Glomerular visceral epithelial cell (primary cell): ENCODE measurements at regions not wholly inside any gene's neighbourhood (a gene's known extent, or its start where the extent isn't known, plus 50 kb on each side); places are given as distances from the start of the nearest gene placed in this dataset.
"Not testable (repeated sequence)": the region's sequence is repeated elsewhere in the genome, so short reads cannot be mapped to it uniquely, and the experiment has no call there.

Source experiments
- DNase-seq: peaks from one replicate; pipeline ENCODE4 v3.0.0-alpha.2; 2016; ENCODE audit errors: extremely low spot score

DNA sequence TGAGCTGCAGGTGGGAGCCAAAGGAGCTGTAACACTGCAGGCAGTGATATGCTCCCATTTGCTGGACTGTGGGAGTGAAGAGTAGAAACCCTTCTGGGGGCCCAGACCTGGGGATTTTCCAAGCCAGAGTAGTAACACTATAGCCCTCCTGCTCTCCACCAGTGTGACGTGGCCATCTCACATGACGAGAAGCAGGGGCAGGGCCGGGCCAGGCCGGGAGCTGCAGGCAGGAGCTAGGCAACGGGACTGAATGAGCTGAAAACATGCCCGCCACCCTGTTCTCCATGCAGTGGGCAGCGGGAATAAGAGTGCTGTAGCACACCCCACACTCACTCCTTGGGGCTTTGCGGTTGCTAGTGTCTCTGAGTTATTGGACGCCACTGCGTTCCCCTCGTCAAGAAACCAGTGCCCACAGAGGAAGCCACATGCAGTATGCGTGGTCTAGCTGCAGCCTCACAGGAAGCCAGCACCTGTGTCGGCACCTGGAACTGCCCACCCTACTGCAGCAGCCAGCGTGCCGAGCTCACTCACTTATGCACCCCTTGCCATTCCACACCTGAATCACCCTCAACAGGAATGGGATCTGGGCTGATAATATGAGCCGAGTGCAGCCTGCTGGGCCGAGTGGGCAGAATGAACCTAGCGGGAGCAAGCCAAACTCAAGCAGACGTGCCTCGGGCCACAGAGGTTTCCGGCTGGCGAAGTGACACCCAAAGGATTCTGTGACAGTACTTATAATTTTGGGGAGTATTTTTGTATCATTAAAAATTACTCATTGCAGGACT is 1389.6 kb downstream of the KCNT2 start:
- DNase-seq: no peak

GRCh38 chr1:195202241-195202640 is 1406.0 kb downstream of the KCNT2 start:
- DNase-seq: no peak

DNA sequence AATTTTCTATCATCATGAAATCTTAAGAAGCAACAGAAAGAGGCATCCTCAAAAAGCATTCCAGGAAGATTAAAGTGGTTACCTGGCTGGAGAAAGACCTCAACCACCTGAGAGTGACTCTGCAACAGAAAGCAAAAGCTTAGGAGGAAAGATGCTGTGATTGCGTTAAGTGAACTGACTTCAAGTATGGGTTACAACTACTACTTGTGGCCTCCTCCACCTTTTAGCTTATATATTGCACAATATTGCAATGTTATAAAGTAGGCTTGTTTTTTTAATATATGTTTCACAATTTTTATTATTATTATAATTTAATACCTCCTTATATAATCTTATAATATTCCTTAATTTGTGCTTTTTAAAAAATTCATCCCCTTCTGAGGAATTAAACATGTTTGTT is 1407.5 kb downstream of the KCNT2 start:
- DNase-seq: no peak

DNA sequence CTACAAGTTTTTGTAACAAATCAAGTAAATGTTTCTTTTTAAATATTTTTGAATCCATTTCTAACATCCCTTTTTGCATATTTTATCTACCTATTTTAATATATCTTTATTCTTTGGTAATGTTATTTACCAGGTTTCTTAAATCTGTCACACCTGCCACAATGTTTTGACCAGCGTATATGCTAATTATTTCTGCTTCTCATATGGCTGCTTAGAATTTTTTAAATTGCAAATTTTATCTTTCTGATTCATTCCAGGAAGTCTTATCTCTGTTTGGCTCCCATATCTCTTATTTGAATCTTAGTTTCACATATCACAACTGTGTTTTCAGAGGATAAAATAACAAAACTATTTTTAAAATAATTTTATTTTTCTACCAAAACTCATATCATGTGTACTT is 1411.1 kb downstream of the KCNT2 start:
- no peak for DNase-seq

DNA sequence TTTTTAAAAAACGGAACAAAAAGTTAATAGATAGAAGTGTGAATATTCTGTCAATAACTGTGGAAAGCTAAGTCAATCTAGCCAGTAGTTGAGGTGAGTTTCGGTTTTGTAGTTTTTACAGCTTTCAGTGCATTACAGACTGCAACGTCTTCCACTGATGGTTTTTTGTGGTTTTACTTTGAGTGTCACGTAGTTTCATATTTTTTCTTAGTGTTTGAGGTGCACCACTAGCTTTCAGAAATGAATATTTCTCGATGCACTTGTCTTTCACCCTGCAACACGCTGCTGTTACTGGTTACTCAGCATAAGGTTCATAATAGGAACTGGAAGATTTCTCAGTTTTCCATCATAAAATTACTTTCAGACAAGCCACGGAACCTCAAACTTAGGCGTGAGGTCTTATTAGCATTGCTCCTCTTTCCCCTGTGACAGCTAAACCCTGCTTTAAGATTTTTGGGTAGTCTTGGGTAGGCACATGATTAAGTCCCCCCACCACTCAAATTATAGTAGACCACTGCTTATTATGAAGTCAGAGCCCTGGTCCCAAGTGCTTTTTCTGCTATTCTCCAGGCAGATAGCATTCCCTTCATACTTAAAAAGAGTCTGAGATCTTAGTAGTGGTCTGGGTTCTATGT is 1412.7 kb downstream of the KCNT2 start:
- DNase-seq: no peak

GRCh38 chr1:195193134-195193533 is 1415.1 kb downstream of the KCNT2 start:
- no peak for DNase-seq

GRCh38 chr1:195188821-195189220 is 1419.4 kb downstream of the KCNT2 start:
- DNase-seq: no peak

GRCh38 chr1:195186544-195186943 is 1421.7 kb downstream of the KCNT2 start:
- no peak for DNase-seq

- no peak for DNase-seq
Measured at GRCh38 chr1:195185736-195186135, 1422.5 kb downstream of the KCNT2 start.

DNA sequence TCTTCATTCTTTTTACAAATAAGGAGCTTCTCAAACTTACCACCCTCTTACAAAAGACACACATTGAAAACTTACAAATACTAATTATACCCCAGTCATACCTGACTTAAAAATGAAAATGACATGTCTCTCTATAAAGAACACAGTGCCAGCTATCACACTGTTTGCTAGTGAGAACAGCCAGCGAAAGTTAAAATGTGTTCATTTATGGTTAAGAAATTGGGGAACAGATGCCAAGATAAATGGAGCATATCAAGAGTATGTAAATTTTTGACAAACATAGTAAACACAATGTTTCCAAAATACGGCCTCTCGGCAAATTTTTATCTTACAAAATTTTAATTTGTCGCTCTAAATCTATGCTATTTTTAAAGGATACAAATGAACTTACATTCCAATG is 1422.9 kb downstream of the KCNT2 start:
- DNase-seq: no peak

GRCh38 chr1:195173753-195174152 is 1434.5 kb downstream of the KCNT2 start:
- no peak for DNase-seq

DNA sequence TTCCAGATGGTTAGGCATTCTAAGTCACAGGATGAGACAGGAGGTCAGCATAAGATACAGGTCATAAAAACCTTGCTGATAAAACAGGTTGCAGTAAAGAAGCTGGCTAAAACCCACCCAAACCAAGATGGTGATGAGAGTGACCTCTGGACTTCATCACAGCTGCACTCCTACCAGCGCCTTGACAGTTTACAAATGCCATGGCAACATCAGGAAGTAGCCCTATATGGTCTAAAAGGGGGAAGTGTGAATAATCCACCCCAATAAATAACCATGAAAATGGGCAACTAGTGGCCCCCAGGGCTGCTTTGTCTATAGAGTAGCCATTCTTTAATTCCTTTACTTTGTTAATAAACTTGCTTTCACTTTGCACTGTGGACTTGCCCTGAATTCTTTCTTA is 1448.4 kb downstream of the KCNT2 start:
- DNase-seq: not testable (repeated sequence)

DNA sequence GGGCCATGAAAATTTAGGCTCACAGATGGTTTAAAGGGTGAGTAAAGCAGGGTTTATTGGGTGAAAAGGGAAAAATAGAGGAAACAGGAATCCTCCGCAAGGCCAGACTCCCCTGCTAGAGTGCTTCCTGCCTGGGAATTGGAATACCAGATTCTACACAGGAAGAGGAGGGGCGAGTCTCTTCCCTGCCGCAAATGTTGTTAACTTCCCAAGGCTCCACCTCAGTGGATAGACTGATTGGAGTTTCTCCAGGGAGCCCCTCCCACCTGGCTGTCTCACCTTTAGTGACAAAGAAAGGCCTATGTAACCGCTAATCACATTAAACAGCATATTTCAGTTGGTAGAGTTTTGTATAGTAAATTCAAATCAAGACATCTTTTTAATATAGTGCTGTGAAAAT is 1450.1 kb downstream of the KCNT2 start:
- no peak for DNase-seq

DNA sequence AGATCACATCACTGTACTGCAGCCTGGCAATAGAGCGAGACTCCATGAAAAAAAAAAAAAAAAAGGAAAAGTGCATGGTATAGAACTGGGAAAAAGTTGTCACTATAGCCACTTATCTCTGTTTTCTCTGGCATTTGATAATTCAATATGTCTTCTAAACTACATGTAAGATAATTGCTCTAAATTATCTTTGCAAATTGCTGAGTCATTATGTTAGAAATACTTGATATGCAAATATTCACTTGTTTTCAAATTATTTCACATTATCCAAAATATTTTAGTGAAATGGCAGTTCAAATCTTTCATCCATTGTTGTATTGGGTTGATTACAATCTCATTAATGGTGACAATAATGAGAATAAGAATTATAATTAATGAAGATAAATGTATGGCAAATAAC is 1455.1 kb downstream of the KCNT2 start:
- no peak for DNase-seq

GRCh38 chr1:195150768-195151167 is 1457.5 kb downstream of the KCNT2 start:
- DNase-seq: no peak

DNA sequence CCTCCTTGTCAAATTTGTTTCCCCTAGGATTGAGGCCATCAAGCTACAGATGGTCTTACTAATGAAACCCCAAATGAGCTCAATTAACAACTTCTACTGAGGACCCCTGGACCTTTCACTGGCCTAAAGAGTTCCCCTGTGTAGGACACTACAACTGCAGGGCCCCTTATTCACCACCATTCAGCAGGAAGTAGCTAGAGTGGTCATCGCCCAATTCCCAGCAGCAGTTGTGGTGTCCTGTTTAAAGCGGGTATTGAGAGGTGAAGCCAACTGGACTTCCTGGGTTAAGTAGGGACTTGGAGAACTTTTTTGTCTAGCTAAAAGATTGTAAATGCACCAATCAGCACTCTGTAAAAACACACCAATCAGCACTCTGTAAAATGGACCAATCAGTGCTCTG is 1466.9 kb downstream of the KCNT2 start:
- no peak for DNase-seq

DNA sequence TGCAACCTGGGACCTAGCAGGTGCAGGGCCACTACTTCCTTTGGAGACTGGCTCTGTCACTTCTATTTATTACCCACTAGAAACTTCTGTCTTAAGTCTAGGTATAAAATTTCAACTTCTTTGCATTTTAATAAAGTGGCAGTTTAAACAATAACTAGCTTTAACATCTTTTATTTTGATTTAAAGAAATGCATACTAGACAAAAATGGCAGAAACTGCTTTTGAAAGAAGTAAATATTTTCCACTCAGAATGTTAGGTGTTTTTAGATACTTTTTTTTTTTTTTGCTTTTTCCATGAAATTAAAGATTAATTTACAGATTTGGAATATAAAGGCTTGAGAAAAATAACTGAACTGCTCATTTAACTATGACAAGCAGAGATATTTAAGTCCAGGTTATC is 1477.6 kb downstream of the KCNT2 start:
- DNase-seq: no peak

GRCh38 chr1:195122497-195122896 is 1485.7 kb downstream of the KCNT2 start:
- DNase-seq: no peak

DNA sequence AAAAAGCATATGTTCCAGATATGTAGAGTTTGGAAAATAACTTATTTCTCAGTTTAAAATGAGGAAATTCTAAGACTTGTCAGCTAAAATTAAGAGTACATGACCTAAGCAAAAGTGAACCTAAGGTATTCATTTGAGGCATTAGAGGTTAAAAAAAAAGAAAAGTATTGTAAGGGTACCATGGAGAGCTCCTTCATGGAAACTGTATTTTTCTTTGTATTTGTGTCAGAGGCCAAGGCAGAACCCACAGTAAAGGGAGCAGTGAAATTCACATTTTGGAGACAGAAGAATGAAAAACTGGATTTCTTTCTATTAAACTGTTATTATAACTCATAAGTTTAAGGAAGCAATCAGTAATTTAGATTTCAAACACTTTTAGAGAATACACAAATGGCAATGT is 1494.8 kb downstream of the KCNT2 start:
- no peak for DNase-seq

GRCh38 chr1:195105773-195106172 is 1502.5 kb downstream of the KCNT2 start:
- DNase-seq: no peak

GRCh38 chr1:195105281-195105680 is 1503.0 kb downstream of the KCNT2 start:
- no peak for DNase-seq

GRCh38 chr1:195097316-195097715 is 1510.9 kb downstream of the KCNT2 start:
- peak; percentile 59 for DNase-seq

GRCh38 chr1:195096051-195096521 is 1512.2 kb downstream of the KCNT2 start:
- no peak for DNase-seq
